BE2C (cell line): ENCODE measurements at regions not wholly inside any gene's neighbourhood (a gene's known extent, or its start where the extent isn't known, plus 50 kb on each side); places are given as distances from the start of the nearest gene placed in this dataset.

Experiments used
- DNase-seq: peaks from one replicate; pipeline ENCODE4 v3.0.0-alpha.2; 2020
- H3K27me3 ChIP-seq: fragments of 250-450 bp; sonication (Bioruptor Pico); 2 replicates; pipeline ENCODE4 v1.5.1; 2020; ENCODE audit warnings: mild to moderate bottlenecking
- H3K36me3 ChIP-seq: fragments of 250-450 bp; sonication (Bioruptor Pico); 2 replicates; pipeline ENCODE4 v1.5.1; 2020; ENCODE audit warnings: mild to moderate bottlenecking
- H3K4me1 ChIP-seq: fragments of 250-450 bp; sonication (Bioruptor Pico); 2 replicates; pipeline ENCODE4 v1.5.1; 2020
- H3K4me3 ChIP-seq: 2 replicates; pipeline ENCODE4 v1.5.1; 2011; ENCODE audit warnings: low read depth, low read length
- H3K9me3 ChIP-seq: fragments of 250-450 bp; sonication (Bioruptor Pico); 2 replicates; pipeline ENCODE4 v1.5.1; 2020
- TF ChIP-seq, protein P1 (sequence below): IDR thresholded peaks from 2 replicates; pipeline ENCODE4 v1.5.1; 2012; ENCODE audit warnings: mild to moderate bottlenecking, low read depth, low read length

DNA sequence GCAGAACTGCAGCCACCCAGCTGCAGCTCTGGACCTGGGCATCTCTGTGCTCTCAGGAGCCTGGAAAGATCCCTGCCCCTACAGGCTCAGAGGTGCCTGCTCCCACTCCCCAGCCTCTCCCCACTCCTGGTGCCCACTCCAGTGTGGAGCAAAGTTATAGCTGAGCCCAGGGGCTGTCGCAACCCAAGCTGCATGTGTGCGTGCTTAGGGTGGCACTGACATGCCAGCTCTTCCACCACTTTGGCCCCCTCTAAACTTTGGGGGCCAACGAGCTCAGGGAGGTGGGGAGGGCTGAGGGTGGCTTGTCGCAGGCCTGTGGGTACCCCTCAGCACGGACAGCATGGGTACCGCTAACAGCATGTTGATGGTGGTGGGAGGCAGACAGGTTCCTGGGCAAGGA lies 126.3 kb upstream of the FHL2 start:
- no peak for DNase-seq
- Histone ChIP-seq H3K4me1 (no peaks in the 10 kb centered on the region), H3K27me3 (no peaks in the 10 kb centered on the region), H3K36me3 (no peaks in the 10 kb centered on the region), H3K9me3 (no peaks in the 10 kb centered on the region), H3K4me3 (no peak overlapping the region)
- TF ChIP-seq, protein P1, sequence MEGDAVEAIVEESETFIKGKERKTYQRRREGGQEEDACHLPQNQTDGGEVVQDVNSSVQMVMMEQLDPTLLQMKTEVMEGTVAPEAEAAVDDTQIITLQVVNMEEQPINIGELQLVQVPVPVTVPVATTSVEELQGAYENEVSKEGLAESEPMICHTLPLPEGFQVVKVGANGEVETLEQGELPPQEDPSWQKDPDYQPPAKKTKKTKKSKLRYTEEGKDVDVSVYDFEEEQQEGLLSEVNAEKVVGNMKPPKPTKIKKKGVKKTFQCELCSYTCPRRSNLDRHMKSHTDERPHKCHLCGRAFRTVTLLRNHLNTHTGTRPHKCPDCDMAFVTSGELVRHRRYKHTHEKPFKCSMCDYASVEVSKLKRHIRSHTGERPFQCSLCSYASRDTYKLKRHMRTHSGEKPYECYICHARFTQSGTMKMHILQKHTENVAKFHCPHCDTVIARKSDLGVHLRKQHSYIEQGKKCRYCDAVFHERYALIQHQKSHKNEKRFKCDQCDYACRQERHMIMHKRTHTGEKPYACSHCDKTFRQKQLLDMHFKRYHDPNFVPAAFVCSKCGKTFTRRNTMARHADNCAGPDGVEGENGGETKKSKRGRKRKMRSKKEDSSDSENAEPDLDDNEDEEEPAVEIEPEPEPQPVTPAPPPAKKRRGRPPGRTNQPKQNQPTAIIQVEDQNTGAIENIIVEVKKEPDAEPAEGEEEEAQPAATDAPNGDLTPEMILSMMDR = no peak

DNA sequence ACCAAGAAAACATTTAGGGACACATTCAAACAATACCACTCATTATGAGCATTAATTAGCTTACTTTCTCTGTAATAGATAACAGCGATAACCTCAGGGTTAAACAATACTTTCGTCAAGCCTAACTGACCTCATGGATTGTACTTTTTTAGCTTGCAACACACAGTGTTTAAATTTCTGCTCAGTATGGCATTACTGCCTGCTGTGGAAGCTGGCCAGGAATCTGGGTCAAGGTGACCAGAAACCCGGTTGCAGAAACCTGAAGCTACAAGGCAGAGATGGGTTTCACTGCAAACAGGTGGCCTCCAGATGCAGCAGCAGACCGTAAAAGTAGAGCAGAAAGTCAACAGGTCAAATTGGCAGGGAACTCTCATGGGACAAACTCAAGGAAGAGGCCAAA lies 123.8 kb upstream of the FHL2 start:
- DNase-seq = no peak
- H3K36me3 ChIP-seq = no peaks in the 10 kb centered on the region
- H3K4me1 ChIP-seq = peaks cover 9% of the 10 kb centered on the region
- H3K9me3 ChIP-seq = no peaks in the 10 kb centered on the region
- H3K4me3 ChIP-seq = no peak overlapping the region
- H3K27me3 ChIP-seq = no peaks in the 10 kb centered on the region
- TF ChIP-seq, protein P1 = no peak

DNA sequence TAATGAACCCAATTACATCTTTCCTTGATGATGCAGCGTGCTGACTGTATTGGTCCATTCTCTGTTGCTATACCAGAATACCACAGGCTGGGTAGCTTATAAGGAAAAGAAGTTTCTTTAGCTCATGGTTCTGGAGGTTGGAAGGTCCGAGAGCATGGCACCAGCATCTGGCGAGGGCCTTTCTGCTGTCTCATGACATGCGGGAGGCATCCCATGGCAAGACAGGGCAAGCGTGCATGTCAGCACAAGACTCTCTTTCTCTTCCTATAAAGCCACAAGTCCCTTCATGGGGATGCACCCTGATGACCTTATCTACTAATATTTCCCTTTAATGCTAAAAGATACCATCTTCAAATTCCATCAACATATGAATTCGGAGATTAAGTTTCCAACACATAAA lies 122.8 kb upstream of the FHL2 start:
- TF ChIP-seq, protein P1 = no peak
- no peak for DNase-seq
- Histone ChIP-seq H3K36me3 (no peaks in the 10 kb centered on the region), H3K9me3 (no peaks in the 10 kb centered on the region), H3K4me1 (peaks cover 9% of the 10 kb centered on the region), H3K27me3 (no peaks in the 10 kb centered on the region), H3K4me3 (no peak overlapping the region)

DNA sequence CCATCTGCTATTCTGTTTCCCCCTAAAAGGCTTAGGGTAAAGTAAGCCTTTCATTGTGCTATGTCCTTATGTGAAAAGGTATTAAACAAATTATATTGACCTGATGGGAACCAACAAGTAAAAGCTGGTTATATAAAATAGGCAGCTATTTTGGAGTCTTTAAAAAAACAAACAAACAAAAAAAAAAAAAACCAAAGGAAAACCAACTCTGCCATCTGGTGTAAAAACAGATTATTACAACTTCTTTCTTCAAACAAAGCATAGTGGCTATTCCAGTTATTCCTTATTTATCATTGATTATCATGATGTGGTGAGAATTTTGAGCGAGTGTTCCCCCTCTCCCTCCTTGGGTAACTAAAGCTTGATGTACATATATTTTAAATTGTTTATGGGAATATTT lies 122.3 kb upstream of the FHL2 start:
- Histone ChIP-seq H3K4me1 (peaks cover 9% of the 10 kb centered on the region), H3K27me3 (no peaks in the 10 kb centered on the region), H3K9me3 (no peaks in the 10 kb centered on the region), H3K36me3 (no peaks in the 10 kb centered on the region), H3K4me3 (no peak overlapping the region)
- TF ChIP-seq, protein P1 = peak; percentile 22; the same call in 1 of the 2 replicates
- no peak for DNase-seq

DNA sequence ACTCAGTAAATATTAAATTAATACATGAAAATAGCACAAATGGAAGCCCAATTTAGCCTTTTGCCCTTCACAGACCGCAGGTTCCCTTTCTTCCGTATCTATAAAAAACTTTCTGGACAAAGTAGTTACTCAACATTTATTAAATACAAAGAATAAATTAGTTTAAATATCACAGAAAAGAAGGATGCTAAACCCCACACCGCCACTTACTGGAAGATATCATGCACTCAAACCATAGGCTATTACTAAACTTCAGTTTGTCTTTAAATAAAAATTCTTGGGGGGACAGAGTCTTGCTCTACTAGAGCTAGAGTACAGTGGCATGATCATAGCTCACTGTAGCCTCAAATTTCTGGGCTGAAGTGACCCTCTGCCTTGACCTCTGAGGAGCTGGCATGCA lies 120.7 kb upstream of the FHL2 start:
- no peaks in the 10 kb centered on the region for H3K9me3 ChIP-seq
- no peaks in the 10 kb centered on the region for H3K36me3 ChIP-seq
- DNase-seq = no peak
- TF ChIP-seq, protein P1 = no peak
- no peak overlapping the region for H3K4me3 ChIP-seq
- peaks cover 9% of the 10 kb centered on the region for H3K4me1 ChIP-seq
- H3K27me3 ChIP-seq = no peaks in the 10 kb centered on the region

DNA sequence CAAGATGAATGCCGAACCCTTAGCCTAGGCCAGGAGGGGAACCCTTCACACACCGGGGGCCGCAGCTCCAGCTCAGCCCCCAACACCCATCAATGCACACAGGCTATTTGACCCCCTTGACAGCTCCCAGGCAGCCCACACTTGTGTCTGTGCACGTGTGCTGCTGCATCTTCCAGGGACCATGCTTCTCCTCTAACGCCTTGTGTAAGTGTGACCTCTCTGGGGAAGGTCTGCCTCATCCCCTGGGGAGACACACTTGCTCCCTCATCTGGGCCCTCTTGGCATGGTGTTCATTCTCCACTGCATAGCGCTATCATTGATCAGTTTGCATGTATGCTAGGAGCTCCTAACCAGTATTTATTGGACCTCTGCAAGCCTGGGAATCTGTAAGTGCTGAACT lies 120.0 kb upstream of the FHL2 start:
- TF ChIP-seq, protein P1 = no peak
- H3K4me1 ChIP-seq = peaks cover 9% of the 10 kb centered on the region
- no peaks in the 10 kb centered on the region for H3K27me3 ChIP-seq
- no peak for DNase-seq
- no peak overlapping the region for H3K4me3 ChIP-seq
- no peaks in the 10 kb centered on the region for H3K36me3 ChIP-seq
- no peaks in the 10 kb centered on the region for H3K9me3 ChIP-seq
